Mesendoderm (in vitro differentiated cells): ENCODE measurements at regions not wholly inside any gene's neighbourhood (a gene's known extent, or its start where the extent isn't known, plus 50 kb on each side); places are given as distances from the start of the nearest gene placed in this dataset.
A peak's percentile ranks its signal among the peaks of the same experiment; 100 is the strongest.
"Not testable (repeated sequence)": the region's sequence is repeated elsewhere in the genome, so short reads cannot be mapped to it uniquely, and the experiment has no call there.

Experiments used
- DNase-seq: peaks from one replicate; pipeline ENCODE4 v3.0.0; 2013
- H2AK5ac ChIP-seq: 2 replicates; pipeline ENCODE4 v1.6.1; 2013; ENCODE audit warnings: low read length, inconsistent platforms
- H2BK120ac ChIP-seq: 2 replicates; pipeline ENCODE4 v1.6.1; 2013; ENCODE audit warnings: low read depth, mild to moderate bottlenecking, low read length, moderate library complexity, mixed read lengths
- H2BK15ac ChIP-seq: replicated peaks from 2 replicates; pipeline ENCODE4 v1.6.1; 2013; ENCODE audit warnings: low read depth, mild to moderate bottlenecking, moderate library complexity
- H2BK5ac ChIP-seq: 2 replicates; pipeline ENCODE4 v1.6.1; 2013; ENCODE audit warnings: low read length, inconsistent platforms
- H3K18ac ChIP-seq: 2 replicates; pipeline ENCODE4 v1.6.1; 2013; ENCODE audit warnings: mild to moderate bottlenecking, low read length, mixed read lengths
- H3K23ac ChIP-seq: one replicate; pipeline ENCODE4 v1.6.1; 2013; ENCODE audit warnings: low read length
- H3K27ac ChIP-seq: 2 replicates; pipeline ENCODE4 v1.5.1; 2013; ENCODE audit warnings: low read depth, mild to moderate bottlenecking, inconsistent platforms, low read length, moderate library complexity
- H3K27me3 ChIP-seq: 2 replicates; pipeline ENCODE4 v1.6.1; 2013; ENCODE audit warnings: low read length, control low read depth, mild to moderate bottlenecking, inconsistent platforms; ENCODE audit not compliant: insufficient read depth, poor library complexity
- H3K36me3 ChIP-seq: 2 replicates; pipeline ENCODE4 v1.6.1; 2013; ENCODE audit warnings: low read length, inconsistent platforms; ENCODE audit not compliant: control insufficient read depth, insufficient read depth
- H3K4ac ChIP-seq: one replicate; pipeline ENCODE4 v1.6.1; 2013; ENCODE audit warnings: low read depth, mild to moderate bottlenecking, low read length, moderate library complexity
- H3K4me1 ChIP-seq: 2 replicates; pipeline ENCODE4 v1.6.1; 2013; ENCODE audit warnings: low read depth, low read length, inconsistent platforms; ENCODE audit not compliant: control insufficient read depth
- H3K4me2 ChIP-seq: 2 replicates; pipeline ENCODE4 v1.6.1; 2013; ENCODE audit warnings: low read length
- H3K4me3 ChIP-seq: 2 replicates; pipeline ENCODE4 v1.5.1; 2013; ENCODE audit warnings: mild to moderate bottlenecking, low read length
- H3K56ac ChIP-seq: one replicate; pipeline ENCODE4 v1.6.1; 2013; ENCODE audit warnings: low read length
- H3K79me1 ChIP-seq: 2 replicates; pipeline ENCODE4 v1.6.1; 2013; ENCODE audit warnings: low read length, inconsistent platforms
- H3K79me2 ChIP-seq: 2 replicates; pipeline ENCODE4 v1.6.1; 2013; ENCODE audit warnings: mild to moderate bottlenecking, low read length; ENCODE audit not compliant: control insufficient read depth, insufficient read depth
- H3K9ac ChIP-seq: 2 replicates; pipeline ENCODE4 v1.6.1; 2013; ENCODE audit warnings: low read length, inconsistent platforms
- H4K5ac ChIP-seq: one replicate; pipeline ENCODE4 v1.6.1; 2013; ENCODE audit warnings: low read length
- H4K8ac ChIP-seq: one replicate; pipeline ENCODE4 v1.6.1; 2013; ENCODE audit warnings: low read depth, mild to moderate bottlenecking, control low read depth, low read length, moderate library complexity
- WGBS: extraction: QIAGEN DNeasy Blood & Tissue Kit; methylation state at CpG from one replicate; pipeline ENCODE4 v1.1.7; 2013; ENCODE audit warnings: low lambda C conversion rate, missing lambda C conversion rate; ENCODE audit not compliant: insufficient coverage; ENCODE audit errors: extremely low coverage; 5-methylcytosine and 5-hydroxymethylcytosine counted together

GRCh38 chr12:124070394-124071074 is 97.5 kb downstream of the ZNF664 start:
- not testable (repeated sequence) for DNase-seq, H3K18ac ChIP-seq, H3K79me2 ChIP-seq, H3K27me3 ChIP-seq, H4K5ac ChIP-seq, H2BK5ac ChIP-seq, H3K56ac ChIP-seq, H2AK5ac ChIP-seq, H3K79me1 ChIP-seq, H2BK120ac ChIP-seq, H3K4me3 ChIP-seq, H3K4me2 ChIP-seq, H4K8ac ChIP-seq, H3K9ac ChIP-seq, H3K23ac ChIP-seq, H3K4ac ChIP-seq, H3K36me3 ChIP-seq, H3K27ac ChIP-seq, H2BK15ac ChIP-seq, H3K4me1 ChIP-seq
- WGBS = no CpG with 5 or more reads among the region's 7 CpGs

GRCh38 chr12:124071075-124071443 is 98.0 kb downstream of the ZNF664 start:
- H3K79me1 ChIP-seq = no peaks in the 10 kb centered on the region
- no peak overlapping the region for H3K4me2 ChIP-seq
- H3K23ac ChIP-seq = no peak overlapping the region
- H3K9ac ChIP-seq = no peak overlapping the region
- no CpG with 5 or more reads among the region's 3 CpGs for WGBS
- H2AK5ac ChIP-seq = no peak overlapping the region
- H2BK5ac ChIP-seq = no peak overlapping the region
- H4K5ac ChIP-seq = no peak overlapping the region
- H3K27ac ChIP-seq = no peak overlapping the region
- peak overlapping the region; percentile 95 for H2BK120ac ChIP-seq
- no peaks in the 10 kb centered on the region for H3K79me2 ChIP-seq
- no peak overlapping the region for H4K8ac ChIP-seq
- no peak for DNase-seq
- no peaks in the 10 kb centered on the region for H3K36me3 ChIP-seq
- no peak overlapping the region for H3K56ac ChIP-seq
- no peaks in the 10 kb centered on the region for H3K27me3 ChIP-seq
- peaks cover 7% of the 10 kb centered on the region for H3K4me1 ChIP-seq
- H2BK15ac ChIP-seq = no peak overlapping the region
- H3K4ac ChIP-seq = no peak overlapping the region
- H3K4me3 ChIP-seq = no peak overlapping the region
- H3K18ac ChIP-seq = no peak overlapping the region

GRCh38 chr12:124073356-124074035 is 100.5 kb downstream of the ZNF664 start:
- Histone ChIP-seq H3K27ac (peak overlapping the region; percentile 29), H3K23ac (no peak overlapping the region), H3K56ac (peak overlapping the region; percentile 69), H2BK120ac (peak overlapping the region; percentile 74), H3K18ac (peak overlapping the region; percentile 92), H3K4me1 (peaks cover 7% of the 10 kb centered on the region), H4K5ac (no peak overlapping the region), H3K4ac (peak overlapping the region; percentile 71), H2BK15ac (no peak overlapping the region), H3K36me3 (no peaks in the 10 kb centered on the region), H2BK5ac (peak overlapping the region; percentile 94), H3K4me3 (no peak overlapping the region), H3K79me2 (no peaks in the 10 kb centered on the region), H2AK5ac (peak overlapping the region; percentile 66), H3K9ac (no peak overlapping the region), H3K79me1 (no peaks in the 10 kb centered on the region), H3K4me2 (no peak overlapping the region), H4K8ac (no peak overlapping the region), H3K27me3 (no peaks in the 10 kb centered on the region)
- DNase-seq = peak; percentile 91
- no CpG with 5 or more reads among the region's 8 CpGs for WGBS

- Histone ChIP-seq H2BK5ac (no peak overlapping the region), H2BK15ac (no peak overlapping the region), H3K4me1 (peaks cover 7% of the 10 kb centered on the region), H3K79me2 (no peaks in the 10 kb centered on the region), H3K4me3 (no peak overlapping the region), H2BK120ac (no peak overlapping the region), H3K4me2 (no peak overlapping the region), H4K8ac (no peak overlapping the region), H3K9ac (no peak overlapping the region), H3K79me1 (no peaks in the 10 kb centered on the region), H3K36me3 (no peaks in the 10 kb centered on the region), H3K27me3 (no peaks in the 10 kb centered on the region), H3K23ac (no peak overlapping the region), H3K27ac (no peak overlapping the region), H3K56ac (no peak overlapping the region), H2AK5ac (no peak overlapping the region), H3K18ac (no peak overlapping the region), H3K4ac (no peak overlapping the region), H4K5ac (no peak overlapping the region)
- DNase-seq = peak; percentile 73
- no CpG with 5 or more reads among the region's 4 CpGs for WGBS
Measured at GRCh38 chr12:124075841-124076240, 102.8 kb downstream of the ZNF664 start.

- Histone ChIP-seq H3K27me3 (no peaks in the 10 kb centered on the region), H3K23ac (no peak overlapping the region), H2BK15ac (no peak overlapping the region), H2AK5ac (no peak overlapping the region), H3K18ac (no peak overlapping the region), H4K5ac (no peak overlapping the region), H3K9ac (no peak overlapping the region), H3K79me2 (no peaks in the 10 kb centered on the region), H3K56ac (peak overlapping the region; percentile 34), H3K4ac (no peak overlapping the region), H3K4me3 (no peak overlapping the region), H3K4me1 (peaks cover 7% of the 10 kb centered on the region), H3K79me1 (no peaks in the 10 kb centered on the region), H3K27ac (no peak overlapping the region), H2BK120ac (no peak overlapping the region), H3K36me3 (no peaks in the 10 kb centered on the region), H3K4me2 (no peak overlapping the region), H4K8ac (no peak overlapping the region), H2BK5ac (peak overlapping the region; percentile 35)
- DNase-seq = no peak
- WGBS = no CpG with 5 or more reads among the region's 9 CpGs
Measured at GRCh38 chr12:124077701-124078100, 104.7 kb downstream of the ZNF664 start.
